Progenitor cell of endocrine pancreas (in vitro differentiated cells): ENCODE measurements at regions not wholly inside any gene's neighbourhood (a gene's known extent, or its start where the extent isn't known, plus 50 kb on each side); places are given as distances from the start of the nearest gene placed in this dataset.
"Not testable (repeated sequence)": the region's sequence is repeated elsewhere in the genome, so short reads cannot be mapped to it uniquely, and the experiment has no call there.

Experiments used
- DNase-seq: peaks from one replicate; pipeline ENCODE4 v3.0.0; 2021; ENCODE audit warnings: low spot score; ENCODE audit not compliant: unreplicated experiment
- H3K27ac Mint-ChIP-seq: 2 replicates; pipeline ENCODE4 v1.8.0; 2021; ENCODE audit warnings: mild to moderate bottlenecking, moderate library complexity, mixed read lengths
- H3K27me3 Mint-ChIP-seq: 2 replicates; pipeline ENCODE4 v1.8.0; 2021; ENCODE audit warnings: mixed read lengths
- H3K36me3 Mint-ChIP-seq: 2 replicates; pipeline ENCODE4 v1.8.0; 2022; ENCODE audit warnings: mixed read lengths; ENCODE audit not compliant: insufficient read depth
- H3K4me1 Mint-ChIP-seq: 2 replicates; pipeline ENCODE4 v1.8.0; 2021; ENCODE audit warnings: low read depth, mixed read lengths
- H3K4me3 Mint-ChIP-seq: 2 replicates; pipeline ENCODE4 v1.8.0; 2021; ENCODE audit warnings: low read depth, mild to moderate bottlenecking, moderate library complexity, mixed read lengths
- H3K9me3 Mint-ChIP-seq: 2 replicates; pipeline ENCODE4 v1.8.0; 2021; ENCODE audit warnings: low read depth, mixed read lengths
- TF ChIP-seq, protein P1 (sequence below): fragments of 200-600 bp; sonication (generic); IDR thresholded peaks from one replicate; pipeline ENCODE4 v1.5.0; 2021; ENCODE audit warnings: antibody characterized with exemption, mild to moderate bottlenecking; ENCODE audit not compliant: unreplicated experiment

DNA sequence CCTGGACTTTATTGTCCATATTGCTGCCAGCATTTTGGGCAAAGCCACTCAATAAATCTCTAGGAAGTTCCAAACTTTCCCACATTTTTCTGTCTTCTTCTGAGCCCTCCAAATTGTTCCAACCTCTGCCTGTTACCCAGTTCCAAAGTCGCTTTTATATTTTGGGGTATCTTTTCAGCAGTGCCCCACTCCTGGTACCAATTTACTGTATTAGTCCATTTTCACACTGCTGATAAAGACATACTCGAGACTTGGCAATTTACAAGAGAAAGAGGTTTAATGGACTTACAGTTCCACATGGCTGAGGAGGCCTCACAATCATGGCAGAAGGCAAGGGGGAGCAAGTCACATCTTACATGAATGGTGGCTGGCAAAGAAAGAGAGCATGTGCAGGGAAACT, 53.4 kb downstream of the AHSP start:
- not testable (repeated sequence) for H3K4me1 Mint-ChIP-seq, H3K27me3 Mint-ChIP-seq, H3K4me3 Mint-ChIP-seq, H3K27ac Mint-ChIP-seq, DNase-seq, H3K36me3 Mint-ChIP-seq
- peaks cover 50% of the 10 kb centered on the region for H3K9me3 Mint-ChIP-seq

DNA sequence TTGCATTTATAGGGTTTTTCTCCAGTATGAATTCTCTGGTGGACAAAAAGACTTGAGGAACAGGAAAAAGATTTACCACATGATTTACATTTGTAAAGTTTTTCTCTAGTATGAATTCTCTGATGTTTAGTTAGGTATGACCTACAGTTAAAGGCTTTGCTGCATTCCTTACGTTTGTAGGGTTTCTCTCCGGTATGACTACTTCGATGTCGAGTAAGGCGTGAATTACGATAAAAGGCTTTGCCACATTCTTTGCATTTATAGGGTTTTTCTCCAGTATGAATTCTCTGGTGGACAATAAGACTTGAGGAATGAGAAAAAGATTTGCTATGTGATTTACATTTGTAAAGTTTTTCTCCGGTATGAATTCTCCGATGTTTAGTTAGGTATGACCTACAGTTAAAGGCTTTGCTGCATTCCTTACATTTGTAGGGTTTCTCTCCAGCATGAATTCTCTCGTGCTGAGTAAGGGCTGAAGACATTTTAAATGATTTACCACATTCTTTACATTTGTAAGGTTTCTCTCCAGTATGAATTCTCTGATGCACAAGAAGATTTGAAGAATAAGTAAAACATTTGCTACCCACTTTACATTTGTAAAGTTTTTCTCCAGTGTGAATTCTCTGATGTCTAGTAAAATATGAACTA, 74.2 kb downstream of the AHSP start:
- H3K36me3 Mint-ChIP-seq, H3K4me3 Mint-ChIP-seq: not testable (repeated sequence)
- H3K9me3 Mint-ChIP-seq = peaks cover 53% of the 10 kb centered on the region

DNA sequence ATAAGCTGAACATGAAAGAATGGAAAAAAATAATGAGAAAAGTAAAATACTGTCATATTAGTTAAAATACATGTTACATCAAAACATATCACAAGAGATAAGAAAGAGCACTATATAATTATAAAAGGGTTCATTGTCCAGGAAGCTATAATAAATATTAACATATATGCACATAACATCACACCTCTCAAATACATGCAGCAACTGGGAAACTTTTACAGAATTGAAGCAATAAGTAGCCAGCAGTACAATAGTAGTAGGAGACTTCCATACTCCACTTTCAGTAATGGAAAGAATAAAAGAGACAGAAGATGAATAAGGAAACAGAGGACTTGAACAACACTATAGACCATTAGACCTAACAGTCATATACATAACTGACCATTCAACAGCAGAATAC, 90.4 kb downstream of the AHSP start:
- no peak overlapping the region for H3K4me3 Mint-ChIP-seq
- peaks cover 77% of the 10 kb centered on the region for H3K9me3 Mint-ChIP-seq
- no peak overlapping the region for H3K27ac Mint-ChIP-seq
- no peaks in the 10 kb centered on the region for H3K4me1 Mint-ChIP-seq
- no peaks in the 10 kb centered on the region for H3K27me3 Mint-ChIP-seq
- TF ChIP-seq, protein P1, sequence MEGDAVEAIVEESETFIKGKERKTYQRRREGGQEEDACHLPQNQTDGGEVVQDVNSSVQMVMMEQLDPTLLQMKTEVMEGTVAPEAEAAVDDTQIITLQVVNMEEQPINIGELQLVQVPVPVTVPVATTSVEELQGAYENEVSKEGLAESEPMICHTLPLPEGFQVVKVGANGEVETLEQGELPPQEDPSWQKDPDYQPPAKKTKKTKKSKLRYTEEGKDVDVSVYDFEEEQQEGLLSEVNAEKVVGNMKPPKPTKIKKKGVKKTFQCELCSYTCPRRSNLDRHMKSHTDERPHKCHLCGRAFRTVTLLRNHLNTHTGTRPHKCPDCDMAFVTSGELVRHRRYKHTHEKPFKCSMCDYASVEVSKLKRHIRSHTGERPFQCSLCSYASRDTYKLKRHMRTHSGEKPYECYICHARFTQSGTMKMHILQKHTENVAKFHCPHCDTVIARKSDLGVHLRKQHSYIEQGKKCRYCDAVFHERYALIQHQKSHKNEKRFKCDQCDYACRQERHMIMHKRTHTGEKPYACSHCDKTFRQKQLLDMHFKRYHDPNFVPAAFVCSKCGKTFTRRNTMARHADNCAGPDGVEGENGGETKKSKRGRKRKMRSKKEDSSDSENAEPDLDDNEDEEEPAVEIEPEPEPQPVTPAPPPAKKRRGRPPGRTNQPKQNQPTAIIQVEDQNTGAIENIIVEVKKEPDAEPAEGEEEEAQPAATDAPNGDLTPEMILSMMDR = no peak
- no peak for DNase-seq
- no peaks in the 10 kb centered on the region for H3K36me3 Mint-ChIP-seq

More for the DNA sequence above, 74.2 kb downstream of the AHSP start:
- not testable (repeated sequence) for DNase-seq, H3K27ac Mint-ChIP-seq, H3K4me1 Mint-ChIP-seq, H3K27me3 Mint-ChIP-seq

DNA sequence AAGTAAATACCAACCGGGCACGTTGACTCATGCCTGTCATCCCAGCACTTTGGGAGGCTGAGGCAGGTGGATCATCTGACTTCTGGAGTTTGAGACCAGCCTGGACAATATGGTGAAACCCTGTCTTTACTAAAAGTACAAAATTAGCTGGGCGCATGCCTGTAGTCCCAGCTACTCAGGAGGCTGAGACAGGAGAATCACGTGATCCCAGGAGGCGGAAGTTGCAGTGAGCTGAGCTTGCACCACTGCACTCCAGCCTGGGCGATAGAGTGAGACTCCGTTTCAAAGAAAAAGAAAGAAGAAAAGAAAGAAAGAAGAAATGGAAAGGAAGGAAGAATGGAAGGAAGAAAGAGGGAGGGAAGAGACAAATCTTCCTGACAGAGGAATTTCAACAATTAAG, 108.7 kb downstream of the AHSP start:
- Mint-ChIP-seq H3K4me3 (no peak overlapping the region), H3K36me3 (peaks cover 1% of the 10 kb centered on the region)
- TF ChIP-seq, protein P1 = no peak

DNA sequence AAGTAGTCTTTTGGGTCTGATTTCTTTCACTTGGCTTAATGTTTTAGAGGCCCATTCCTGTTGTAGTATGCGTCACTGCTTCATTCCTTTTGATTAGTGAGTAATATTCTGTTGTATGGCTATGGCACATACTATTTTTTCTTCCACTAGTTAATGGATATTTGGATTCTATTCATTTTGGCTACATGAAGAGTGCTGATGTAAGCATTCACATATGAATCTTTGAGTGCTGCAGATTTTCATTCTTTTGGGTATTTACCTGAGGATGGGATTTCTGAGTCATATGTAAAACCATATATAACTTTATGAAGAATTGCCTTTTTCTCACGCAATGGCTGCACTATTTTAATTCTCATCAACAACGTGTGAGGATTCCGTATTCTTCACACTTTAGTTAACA, 113.6 kb downstream of the AHSP start:
- Mint-ChIP-seq H3K9me3 (peaks cover 62% of the 10 kb centered on the region), H3K4me1 (no peaks in the 10 kb centered on the region), H3K4me3 (no peak overlapping the region), H3K27me3 (no peaks in the 10 kb centered on the region), H3K27ac (no peak overlapping the region), H3K36me3 (peaks cover 5% of the 10 kb centered on the region)
- no peak for DNase-seq
- TF ChIP-seq, protein P1 = no peak

More for the DNA sequence above, 108.7 kb downstream of the AHSP start:
- no peak for DNase-seq
- Mint-ChIP-seq H3K27me3 (no peaks in the 10 kb centered on the region), H3K4me1 (no peaks in the 10 kb centered on the region), H3K9me3 (peaks cover 45% of the 10 kb centered on the region), H3K27ac (no peak overlapping the region)

DNA sequence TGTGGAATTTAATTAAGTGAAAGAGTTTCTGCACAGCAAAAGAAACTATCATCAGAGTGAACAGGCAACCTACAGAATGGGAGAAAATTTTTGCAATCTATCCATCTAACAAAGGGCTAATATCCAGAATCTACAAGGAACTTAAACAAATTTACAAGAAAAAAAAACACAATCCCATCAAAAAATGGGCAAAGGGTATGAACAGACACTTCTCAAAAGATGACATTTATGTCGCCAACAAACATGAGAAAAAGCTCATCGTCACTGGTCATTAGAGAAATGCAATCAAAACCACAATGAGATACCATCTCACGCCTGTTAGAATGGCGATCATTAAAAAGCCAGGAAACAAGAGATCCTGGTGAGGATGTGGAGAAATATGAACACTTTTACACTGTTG, 128.0 kb downstream of the AHSP start:
- H3K4me3 Mint-ChIP-seq, H3K27ac Mint-ChIP-seq, DNase-seq, H3K4me1 Mint-ChIP-seq, H3K36me3 Mint-ChIP-seq, H3K27me3 Mint-ChIP-seq: not testable (repeated sequence)
- H3K9me3 Mint-ChIP-seq = peaks cover 37% of the 10 kb centered on the region

DNA sequence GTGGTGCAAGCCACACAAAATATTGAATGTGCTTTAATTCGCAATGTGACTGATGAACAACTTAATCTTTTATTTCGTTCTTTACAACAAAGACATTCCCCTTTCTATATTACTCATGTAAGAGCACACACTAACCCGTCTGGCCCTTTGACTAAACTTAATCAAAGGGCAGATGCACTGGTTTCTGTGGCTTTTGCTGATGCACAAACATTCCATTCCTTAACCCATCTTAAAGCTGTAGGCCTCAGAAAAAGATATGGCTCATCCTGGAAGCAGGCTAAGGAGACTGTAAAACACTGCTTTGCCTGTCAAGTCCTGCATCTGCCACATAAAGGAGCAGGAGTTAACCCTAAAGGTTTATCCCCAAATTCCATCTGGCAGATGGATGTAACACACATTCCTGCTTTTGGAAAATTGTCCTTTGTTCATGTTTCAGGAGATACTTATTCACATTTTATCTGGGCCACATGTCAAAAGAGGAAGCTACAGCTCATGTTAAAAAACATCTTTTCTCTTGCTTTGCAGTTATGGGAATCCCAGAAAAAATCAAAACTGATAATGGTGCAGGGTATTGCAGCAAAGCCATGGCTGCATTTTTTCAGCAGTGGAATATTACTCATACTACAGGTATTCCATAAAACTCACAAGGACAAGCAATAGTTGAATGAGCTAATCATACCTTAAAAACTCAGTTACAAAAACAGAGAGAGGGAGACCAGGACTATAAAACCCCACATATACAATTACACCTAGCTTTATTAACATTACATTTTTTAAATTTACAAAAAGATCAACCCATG, 137.2 kb downstream of the AHSP start:
- Mint-ChIP-seq H3K27me3 (no peaks in the 10 kb centered on the region), H3K4me1 (no peaks in the 10 kb centered on the region), H3K36me3 (no peaks in the 10 kb centered on the region), H3K4me3 (no peak overlapping the region), H3K9me3 (peaks cover 63% of the 10 kb centered on the region), H3K27ac (no peak overlapping the region)
- no peak for DNase-seq
- TF ChIP-seq, protein P1 = no peak
